Glutamatergic neuron (in vitro differentiated cells): ENCODE measurements at regions not wholly inside any gene's neighbourhood (a gene's known extent, or its start where the extent isn't known, plus 50 kb on each side); places are given as distances from the start of the nearest gene placed in this dataset.

Source experiments
- DNase-seq: peaks from one replicate; pipeline ENCODE4 v3.0.0; 2022
- H3K27ac Mint-ChIP-seq: one replicate; pipeline ENCODE4 v1.8.0; 2020; ENCODE audit warnings: mild to moderate bottlenecking, mixed read lengths, inconsistent platforms; ENCODE audit not compliant: unreplicated experiment
- H3K27me3 Mint-ChIP-seq: one replicate; pipeline ENCODE4 v1.8.0; 2020; ENCODE audit warnings: mild to moderate bottlenecking, moderate library complexity, mixed read lengths, inconsistent platforms; ENCODE audit not compliant: unreplicated experiment
- H3K36me3 Mint-ChIP-seq: one replicate; pipeline ENCODE4 v1.8.0; 2020; ENCODE audit warnings: mild to moderate bottlenecking, mixed read lengths, inconsistent platforms; ENCODE audit not compliant: unreplicated experiment
- H3K4me1 Mint-ChIP-seq: one replicate; pipeline ENCODE4 v1.8.0; 2020; ENCODE audit warnings: mild to moderate bottlenecking, low read depth, mixed read lengths, inconsistent platforms; ENCODE audit not compliant: unreplicated experiment
- H3K4me3 Mint-ChIP-seq: one replicate; pipeline ENCODE4 v1.8.0; 2020; ENCODE audit warnings: mild to moderate bottlenecking, mixed read lengths, inconsistent platforms; ENCODE audit not compliant: unreplicated experiment
- H3K9me3 Mint-ChIP-seq: one replicate; pipeline ENCODE4 v1.8.0; 2020; ENCODE audit warnings: mild to moderate bottlenecking, moderate library complexity, mixed read lengths, inconsistent platforms; ENCODE audit not compliant: unreplicated experiment
- CTCF ChIP-seq: fragments of 200-600 bp; sonication (generic); IDR thresholded peaks from one replicate; pipeline ENCODE4 v1.5.0; 2021; ENCODE audit not compliant: partially characterized antibody, unreplicated experiment

- DNase-seq = no peak
- Mint-ChIP-seq H3K4me3 (no peak overlapping the region), H3K36me3 (no peaks in the 10 kb centered on the region), H3K9me3 (no peaks in the 10 kb centered on the region), H3K27me3 (no peaks in the 10 kb centered on the region), H3K4me1 (no peaks in the 10 kb centered on the region), H3K27ac (no peak overlapping the region)
- TF ChIP-seq CTCF = no peak
Measured at GRCh38 chr4:116386856-116387255, 698.5 kb downstream of the TRAM1L1 start.

GRCh38 chr4:116385583-116385982 lies 699.8 kb downstream of the TRAM1L1 start:
- TF ChIP-seq CTCF = no peak
- Mint-ChIP-seq H3K27ac (no peak overlapping the region), H3K36me3 (no peaks in the 10 kb centered on the region), H3K4me1 (no peaks in the 10 kb centered on the region), H3K9me3 (no peaks in the 10 kb centered on the region), H3K4me3 (no peak overlapping the region), H3K27me3 (no peaks in the 10 kb centered on the region)
- no peak for DNase-seq

DNA sequence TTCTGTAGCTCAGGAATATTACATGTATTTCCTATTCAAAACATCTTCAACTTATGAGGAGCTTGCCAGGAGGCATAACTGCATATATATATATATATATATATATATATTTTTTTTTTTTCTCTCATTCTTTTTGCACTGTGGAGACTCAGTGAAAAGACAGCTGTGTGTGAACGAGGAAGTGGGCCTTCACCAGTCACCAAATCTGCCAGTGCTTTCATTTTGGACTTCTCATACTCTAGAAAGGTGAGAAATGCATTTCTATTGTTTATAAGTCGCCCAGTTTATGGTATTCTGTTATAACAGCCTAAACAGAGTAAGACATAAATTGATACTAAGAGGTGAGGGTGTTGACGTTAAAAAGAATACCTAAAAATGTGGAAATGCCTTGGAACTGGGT lies 710.6 kb downstream of the TRAM1L1 start:
- Mint-ChIP-seq H3K4me3 (no peak overlapping the region), H3K36me3 (no peaks in the 10 kb centered on the region), H3K4me1 (no peaks in the 10 kb centered on the region), H3K27me3 (no peaks in the 10 kb centered on the region), H3K27ac (no peak overlapping the region), H3K9me3 (no peaks in the 10 kb centered on the region)
- DNase-seq = no peak
- no peak for TF ChIP-seq CTCF

DNA sequence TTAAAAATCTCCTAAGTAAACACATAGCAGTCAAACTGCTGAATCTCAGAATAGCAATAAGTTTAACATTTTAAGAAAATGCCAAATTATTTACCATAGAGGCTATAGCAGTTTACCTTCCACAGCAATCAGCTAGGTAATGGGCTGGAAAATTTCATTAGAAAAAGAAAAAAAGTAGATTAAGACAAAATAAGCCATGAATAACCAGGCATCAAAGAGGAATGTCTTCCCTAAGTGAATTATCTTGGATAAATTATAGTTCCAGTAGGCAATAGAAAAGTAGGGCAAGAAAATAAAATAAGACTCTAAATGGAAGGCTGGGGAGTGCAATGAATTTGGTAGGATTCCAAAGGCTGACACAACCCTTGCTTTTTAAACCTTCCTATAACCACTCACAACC lies 722.8 kb downstream of the TRAM1L1 start:
- TF ChIP-seq CTCF = no peak
- no peaks in the 10 kb centered on the region for H3K9me3 Mint-ChIP-seq
- DNase-seq = no peak

DNA sequence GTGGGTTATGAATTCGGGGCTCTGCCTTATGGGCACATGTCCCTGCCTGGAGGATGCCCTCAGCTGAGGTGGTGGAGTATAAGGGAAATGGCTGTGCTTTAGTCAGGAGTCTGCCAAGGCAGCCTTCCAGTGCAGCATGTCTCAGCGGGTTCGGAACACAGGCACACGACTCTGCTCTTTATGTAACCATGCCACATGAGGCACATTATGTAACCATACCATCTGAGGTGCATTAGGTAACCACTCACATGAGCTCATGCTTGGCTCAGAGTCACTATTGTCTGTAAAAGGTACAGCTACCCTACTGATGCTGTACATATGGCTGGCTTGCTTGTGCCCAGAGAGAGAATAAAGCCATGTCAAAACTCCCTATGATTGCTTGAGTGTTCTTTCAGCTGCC lies 723.6 kb downstream of the TRAM1L1 start:
- Mint-ChIP-seq H3K4me3 (no peak overlapping the region), H3K27me3 (peaks cover 2% of the 10 kb centered on the region), H3K36me3 (no peaks in the 10 kb centered on the region), H3K4me1 (peaks cover 2% of the 10 kb centered on the region), H3K9me3 (no peaks in the 10 kb centered on the region), H3K27ac (no peak overlapping the region)
- TF ChIP-seq CTCF = no peak
- no peak for DNase-seq

More for the DNA sequence above, 722.8 kb downstream of the TRAM1L1 start:
- Mint-ChIP-seq H3K27ac (no peak overlapping the region), H3K4me1 (peaks cover 2% of the 10 kb centered on the region), H3K36me3 (no peaks in the 10 kb centered on the region), H3K27me3 (peaks cover 2% of the 10 kb centered on the region), H3K4me3 (no peak overlapping the region)
